AG09319 (cell line): ENCODE measurements at regions not wholly inside any gene's neighbourhood (a gene's known extent, or its start where the extent isn't known, plus 50 kb on each side); places are given as distances from the start of the nearest gene placed in this dataset.

Experiments used
- DNase-seq: peaks from one replicate; pipeline ENCODE4 v3.0.0-alpha.2; 2010; ENCODE audit warnings: low read depth; ENCODE audit errors: extremely low read depth
- CTCF ChIP-seq: IDR thresholded peaks from 2 replicates; pipeline ENCODE4 v1.5.1; 2011; ENCODE audit warnings: low read depth, mild to moderate bottlenecking, inconsistent platforms, low read length, moderate library complexity

DNA sequence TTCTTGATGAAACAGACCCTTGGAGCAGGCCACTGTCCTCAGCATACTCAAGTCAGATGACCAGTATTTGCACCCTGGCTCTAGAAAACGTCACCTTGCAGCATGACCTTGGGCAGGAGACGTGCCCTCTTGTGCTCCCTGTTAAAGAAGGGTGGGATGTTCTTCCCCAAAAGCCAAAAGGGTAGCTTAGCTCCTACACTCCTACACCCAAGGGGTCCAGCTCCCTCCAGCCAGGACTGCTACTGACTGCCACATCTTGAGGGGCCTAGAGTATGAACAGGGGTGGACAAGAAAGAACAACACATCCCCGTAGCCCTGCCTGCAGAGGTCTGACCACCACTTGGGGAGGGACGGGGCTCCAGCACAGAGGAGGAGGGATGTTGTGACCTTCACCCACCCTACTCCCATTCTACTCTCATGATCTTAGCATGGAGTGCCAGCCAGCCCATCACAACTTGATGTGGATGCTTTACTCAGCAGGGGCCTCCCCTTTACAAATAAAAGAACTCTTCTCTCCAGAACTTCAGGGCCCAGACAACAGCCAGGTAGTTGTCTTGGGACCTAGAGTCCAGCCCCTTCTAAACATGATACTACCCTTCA lies 165.3 kb upstream of the ZMIZ1 start:
- no peak for TF ChIP-seq CTCF

DNA sequence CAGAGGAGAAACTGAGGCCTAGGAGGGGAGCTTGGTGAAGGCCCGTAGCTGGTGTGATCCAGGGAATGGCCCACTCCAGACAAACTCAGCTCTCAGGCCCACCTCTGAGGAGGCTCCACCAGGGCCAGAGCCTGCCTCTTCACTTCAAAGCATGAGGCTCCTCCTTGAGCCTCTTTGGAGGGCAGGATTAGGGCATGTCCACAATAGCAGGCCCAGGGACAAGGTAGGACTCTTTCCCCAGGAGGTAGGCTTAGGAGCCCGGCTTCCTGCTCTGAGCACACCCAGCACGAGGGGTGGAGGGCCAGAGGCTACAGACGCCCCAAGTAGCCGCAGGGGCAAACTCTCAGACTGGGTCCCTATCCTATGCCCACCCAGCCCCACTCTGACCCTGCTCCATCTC lies 164.6 kb upstream of the ZMIZ1 start:
- no peak for DNase-seq

More for the DNA sequence above, 165.3 kb upstream of the ZMIZ1 start:
- no peak for DNase-seq

DNA sequence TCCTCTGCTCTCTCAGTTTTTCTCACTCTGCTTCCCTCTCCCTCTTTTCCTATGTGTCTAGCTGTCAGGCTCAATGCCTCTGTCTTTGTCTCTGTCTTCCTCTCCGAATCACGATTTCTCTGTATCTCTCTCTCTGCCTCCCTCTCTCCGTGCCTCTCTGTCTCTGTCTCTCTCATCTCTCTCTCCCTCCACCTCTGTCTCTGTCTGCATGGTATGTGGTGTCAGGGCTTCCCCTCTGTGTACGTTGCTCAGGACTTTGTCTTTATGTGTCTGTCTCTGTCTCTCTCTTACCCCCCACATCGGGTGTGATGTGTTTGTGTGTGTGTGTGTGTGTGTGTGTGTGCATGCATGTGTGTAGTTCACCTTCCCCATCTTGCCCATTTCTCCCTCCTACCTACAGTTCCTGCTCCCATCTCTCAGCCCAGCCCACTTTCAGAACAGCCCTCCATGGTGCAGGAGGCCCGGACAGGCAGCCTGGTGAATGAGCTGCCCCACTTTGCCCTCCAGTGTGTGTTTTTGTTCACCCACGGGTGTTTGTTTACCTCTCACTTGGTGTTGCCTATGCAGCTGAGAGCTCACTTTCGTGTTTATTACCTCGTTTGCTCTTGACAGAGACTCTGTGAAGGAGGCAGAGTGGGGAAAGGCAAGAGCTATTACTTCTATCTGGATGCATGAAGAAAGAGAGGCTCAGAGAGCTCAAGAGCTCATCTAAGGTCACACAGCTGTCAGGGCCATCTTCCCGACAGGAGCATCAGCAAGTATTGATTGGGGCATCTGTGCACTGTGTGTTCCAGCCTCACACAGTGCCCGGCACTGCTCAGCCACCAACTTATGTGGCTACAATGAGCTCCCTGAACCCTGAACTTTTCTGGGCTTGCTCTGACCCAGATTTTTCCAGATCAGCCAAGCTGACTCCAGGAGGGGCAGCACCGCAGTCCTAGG lies 163.5 kb upstream of the ZMIZ1 start:
- no peak for DNase-seq
- TF ChIP-seq CTCF: no peak

More for the DNA sequence above, 164.6 kb upstream of the ZMIZ1 start:
- TF ChIP-seq CTCF: no peak

- no peak for TF ChIP-seq CTCF
- DNase-seq: no peak
Observed at GRCh38 chr10:78905957-78906308, 162.8 kb upstream of the ZMIZ1 start.

GRCh38 chr10:78906734-78907390 lies 161.9 kb upstream of the ZMIZ1 start:
- DNase-seq: no peak
- TF ChIP-seq CTCF: no peak

GRCh38 chr10:78907551-78908211 lies 161.1 kb upstream of the ZMIZ1 start:
- no peak for DNase-seq
- TF ChIP-seq CTCF: no peak
